ENCODE measurements at regions not wholly inside any gene's neighbourhood (a gene's known extent, or its start where the extent isn't known, plus 50 kb on each side); places are given as distances from the start of the nearest gene placed in this dataset.

- intact Hi-C loops (cut with DNase I): no loop called here
- ATAC-seq: no peak
- DNase-seq: no peak
These were observed 205.1 kb upstream of the SOX1 start for GRCh38 chr13:111861766-111862366.

GRCh38 chr13:111862836-111863815 lies 203.8 kb upstream of the SOX1 start:
- no peak for DNase-seq
- ATAC-seq: no peak
- intact Hi-C loops (cut with DNase I): no loop called here

GRCh38 chr13:111864566-111864965 lies 202.4 kb upstream of the SOX1 start:
- intact Hi-C loops (cut with DNase I): no loop called here
- DNase-seq (no peak), ATAC-seq (no peak)

- DNase-seq (no peak), ATAC-seq (no peak)
- intact Hi-C loops (cut with DNase I): no loop called here
These were observed 201.9 kb upstream of the SOX1 start for GRCh38 chr13:111865046-111865445.

GRCh38 chr13:111865826-111866225 lies 201.1 kb upstream of the SOX1 start:
- ATAC-seq (no peak), DNase-seq (no peak)
- intact Hi-C loops (cut with DNase I): no loop called here

GRCh38 chr13:111866731-111867245 lies 200.2 kb upstream of the SOX1 start:
- intact Hi-C loops (cut with DNase I): no loop called here
- ATAC-seq (no peak), DNase-seq (no peak)

GRCh38 chr13:111867657-111868056 lies 199.3 kb upstream of the SOX1 start:
- intact Hi-C loops (cut with DNase I): no loop called here
- no peak for ATAC-seq
- no peak for DNase-seq

GRCh38 chr13:111868716-111869115 lies 198.2 kb upstream of the SOX1 start:
- ATAC-seq (no peak), DNase-seq (no peak)
- intact Hi-C loops (cut with DNase I): no loop called here

- ATAC-seq (no peak), DNase-seq (no peak)
- intact Hi-C loops (cut with DNase I): no loop called here
These were observed 194.3 kb upstream of the SOX1 start for GRCh38 chr13:111872475-111873150.

- DNase-seq: no peak
- ATAC-seq: no peak
- intact Hi-C loops (cut with DNase I): no loop called here
These were observed 193.2 kb upstream of the SOX1 start for GRCh38 chr13:111873676-111874178.

GRCh38 chr13:111874981-111875380 lies 192.0 kb upstream of the SOX1 start:
- ATAC-seq (no peak), DNase-seq (no peak)
- intact Hi-C loops (cut with DNase I): no loop called here

- no peak for DNase-seq
- intact Hi-C loops (cut with DNase I): no loop called here
- ATAC-seq: no peak
These were observed 191.0 kb upstream of the SOX1 start for GRCh38 chr13:111875915-111876314.

GRCh38 chr13:111876506-111876905 lies 190.4 kb upstream of the SOX1 start:
- ATAC-seq: no peak
- DNase-seq: no peak
- intact Hi-C loops (cut with DNase I): no loop called here

GRCh38 chr13:111877906-111878305 lies 189.0 kb upstream of the SOX1 start:
- ATAC-seq (no peak), DNase-seq (no peak)
- intact Hi-C loops (cut with DNase I): no loop called here

- no peak for DNase-seq
- intact Hi-C loops (cut with DNase I): no loop called here
- ATAC-seq: no peak
These were observed 187.2 kb upstream of the SOX1 start for GRCh38 chr13:111879719-111880118.

GRCh38 chr13:111880185-111880584 lies 186.8 kb upstream of the SOX1 start:
- ATAC-seq: no peak
- intact Hi-C loops (cut with DNase I): no loop called here
- no peak for DNase-seq

GRCh38 chr13:111881700-111882099 lies 185.2 kb upstream of the SOX1 start:
- intact Hi-C loops (cut with DNase I): no loop called here
- ATAC-seq (no peak), DNase-seq (no peak)

- no peak for ATAC-seq
- no peak for DNase-seq
- intact Hi-C loops (cut with DNase I): no loop called here
These were observed 184.6 kb upstream of the SOX1 start for GRCh38 chr13:111882351-111882750.

- no peak for ATAC-seq
- intact Hi-C loops (cut with DNase I): no loop called here
- no peak for DNase-seq
These were observed 183.2 kb upstream of the SOX1 start for GRCh38 chr13:111883571-111884343.
